Liver (tissue), 8 donors: ENCODE measurements at regions not wholly inside any gene's neighbourhood (a gene's known extent, or its start where the extent isn't known, plus 50 kb on each side); places are given as distances from the start of the nearest gene placed in this dataset.
"Not testable (repeated sequence)": the region's sequence is repeated elsewhere in the genome, so short reads cannot be mapped to it uniquely, and the experiment has no call there.

Experiments used
- DNase-seq: peaks from one replicate; pipeline ENCODE4 v3.0.0-alpha.2; 2017; ENCODE audit warnings: low spot score
- H3K27ac ChIP-seq, 2 donors: one replicate each; pipeline ENCODE4 v1.7.0; 2013; ENCODE audit warnings: inconsistent platforms in 2 of 2, low read length in 2 of 2, control low read depth in 1 of 2, low read depth in 1 of 2, mild to moderate bottlenecking in 1 of 2
- H3K27me3 ChIP-seq, 4 donors: one replicate each; pipeline versions ENCODE4 v1.6.1 to v1.7.0; 2013; ENCODE audit warnings: low read length in 3 of 4, inconsistent platforms in 1 of 4, mild to moderate bottlenecking in 1 of 4, moderate library complexity in 1 of 4; ENCODE audit not compliant: control insufficient read depth in 4 of 4, insufficient read depth in 4 of 4
- H3K36me3 ChIP-seq, 4 donors: one replicate each; pipeline versions ENCODE4 v1.6.1 to v1.7.0; 2013; ENCODE audit warnings: low read length in 3 of 4, mild to moderate bottlenecking in 3 of 4, low read depth in 1 of 4, moderate library complexity in 1 of 4; ENCODE audit not compliant: control insufficient read depth in 4 of 4, insufficient read depth in 3 of 4
- H3K4me1 ChIP-seq, 4 donors: one replicate each; pipeline versions ENCODE4 v1.6.1 to v1.7.0; 2013; ENCODE audit warnings: low read length in 3 of 4, mild to moderate bottlenecking in 3 of 4, moderate library complexity in 1 of 4; ENCODE audit not compliant: control insufficient read depth in 4 of 4, insufficient read depth in 4 of 4
- H3K4me3 ChIP-seq, 3 donors: one replicate each; pipeline versions ENCODE4 v1.6.1 to v1.7.0; 2013; ENCODE audit warnings: low read length in 3 of 3, control low read depth in 1 of 3, low read depth in 1 of 3, mild to moderate bottlenecking in 1 of 3
- H3K9ac ChIP-seq, 2 donors: one replicate each; pipeline ENCODE4 v1.7.0; 2013; ENCODE audit warnings: low read length in 2 of 2, mild to moderate bottlenecking in 2 of 2, moderate library complexity in 2 of 2, control low read depth in 1 of 2, low read depth in 1 of 2
- H3K9me3 ChIP-seq, 4 donors: one replicate each; pipeline versions ENCODE4 v1.6.1 to v1.7.0; 2013; ENCODE audit warnings: low read length in 3 of 4; ENCODE audit not compliant: control insufficient read depth in 4 of 4
- ATF3 ChIP-seq: IDR thresholded peaks from 2 replicates; pipeline ENCODE4 v1.6.1; 2016; ENCODE audit warnings: antibody characterized with exemption
- CTCF ChIP-seq: fragments of 150-350 bp; IDR thresholded peaks from 2 replicates; pipeline ENCODE4 v1.5.1; 2017; ENCODE audit warnings: improper control_type of control experiment, low read depth, low read length; ENCODE audit not compliant: missing input control
- EGR1 ChIP-seq, 2 donors: IDR thresholded peaks; 2 replicates each; pipeline ENCODE4 v1.6.1; 2016 to 2018; ENCODE audit warnings: antibody characterized with exemption in 2 of 2, low read depth in 2 of 2
- FOXA1 ChIP-seq: IDR thresholded peaks from 2 replicates; pipeline ENCODE4 v1.6.1; 2016; ENCODE audit warnings: antibody characterized with exemption
- FOXA2 ChIP-seq: IDR thresholded peaks from 2 replicates; pipeline ENCODE4 v1.6.1; 2016; ENCODE audit warnings: antibody characterized with exemption
- GABPA ChIP-seq, 2 donors: IDR thresholded peaks in 1 of 2; conservative IDR thresholded peaks in 1 of 2; 2 replicates each; pipeline ENCODE4 v1.6.1; 2016; ENCODE audit warnings: antibody characterized with exemption in 2 of 2, mild to moderate bottlenecking in 1 of 2, moderate library complexity in 1 of 2
- HNF4A ChIP-seq, 2 donors: conservative IDR thresholded peaks; 2 replicates each; pipeline ENCODE4 v1.6.1; 2016; ENCODE audit warnings: antibody characterized with exemption in 2 of 2, mild to moderate bottlenecking in 2 of 2
- HNF4G ChIP-seq: IDR thresholded peaks from 2 replicates; pipeline ENCODE4 v1.6.1; 2016; ENCODE audit warnings: antibody characterized with exemption
- JUND ChIP-seq, 2 donors: IDR thresholded peaks; 2 replicates each; pipeline ENCODE4 v1.6.1; 2016; ENCODE audit warnings: antibody characterized with exemption in 2 of 2
- MAX ChIP-seq: IDR thresholded peaks from 2 replicates; pipeline ENCODE4 v1.6.1; 2016; ENCODE audit warnings: antibody characterized with exemption
- RAD21 ChIP-seq, 2 donors: IDR thresholded peaks; 2 replicates each; pipeline ENCODE4 v1.6.1; 2016; ENCODE audit warnings: antibody characterized with exemption in 2 of 2, mild to moderate bottlenecking in 2 of 2
- REST ChIP-seq: IDR thresholded peaks from 2 replicates; pipeline ENCODE4 v1.6.1; 2016; ENCODE audit warnings: antibody characterized with exemption, mild to moderate bottlenecking
- RXRA ChIP-seq, 2 donors: IDR thresholded peaks; 2 replicates each; pipeline ENCODE4 v1.6.1; 2017 to 2018; ENCODE audit warnings: antibody characterized with exemption in 2 of 2, mild to moderate bottlenecking in 1 of 2
- SP1 ChIP-seq: IDR thresholded peaks from 2 replicates; pipeline ENCODE4 v1.6.1; 2018; ENCODE audit warnings: antibody characterized with exemption, mild to moderate bottlenecking
- TAF1 ChIP-seq: conservative IDR thresholded peaks from 2 replicates; pipeline ENCODE4 v1.6.1; 2016; ENCODE audit warnings: antibody characterized with exemption, mild to moderate bottlenecking
- YY1 ChIP-seq: IDR thresholded peaks from 2 replicates; pipeline ENCODE4 v1.6.1; 2016; ENCODE audit warnings: antibody characterized with exemption, mild to moderate bottlenecking
- ZBTB33 ChIP-seq: IDR thresholded peaks from 2 replicates; pipeline ENCODE4 v1.6.1; 2016; ENCODE audit warnings: antibody characterized with exemption
- WGBS: extraction: QIAGEN DNeasy Blood & Tissue Kit; methylation state at CpG from one replicate; pipeline ENCODE4 v1.1.7; 2013; 5-methylcytosine and 5-hydroxymethylcytosine counted together
- donor health status: healthy.
- donor health status: healthy.
- donor health status: healthy.
- donor health status: healthy.
- donor health status: healthy.

GRCh38 chr17:63024201-63024600 lies 58.2 kb downstream of the TANC2 start:
- 92% methylated on average over 4 of the region's 4 CpGs for whole genome bisulfite sequencing
- no peak for DNase-seq
- no peaks in the 10 kb centered on the region for H3K36me3 ChIP-seq
- H3K27ac ChIP-seq: no peak overlapping the region
- TF ChIP-seq ZBTB33: no peak
- TF ChIP-seq RAD21 (IDR thresholded peaks at IDR 0.05): no peak
- TF ChIP-seq RXRA (IDR thresholded peaks at IDR 0.05): no peak
- no peak for TF ChIP-seq FOXA1
- no peak for TF ChIP-seq MAX
- no peak for TF ChIP-seq GABPA (IDR thresholded peaks at IDR 0.05 in 1 of 2, conservative IDR thresholded peaks at IDR 0.05 in 1 of 2)
- no peak for TF ChIP-seq YY1
- no peak for TF ChIP-seq HNF4G
- TF ChIP-seq SP1: no peak
- no peaks in the 10 kb centered on the region for H3K4me1 ChIP-seq
- no peak overlapping the region for H3K9ac ChIP-seq
- no peak overlapping the region for H3K4me3 ChIP-seq
- no peaks in the 10 kb centered on the region for H3K9me3 ChIP-seq
- no peaks in the 10 kb centered on the region for H3K27me3 ChIP-seq

- TF ChIP-seq ATF3 (no peak), FOXA2 (no peak), MAX (no peak), FOXA1 (no peak), ZBTB33 (no peak), CTCF (no peak), REST (no peak), TAF1 (no peak), SP1 (no peak), RXRA (IDR thresholded peaks at IDR 0.05) (no peak), YY1 (no peak), EGR1 (IDR thresholded peaks at IDR 0.05; ENCODE audit: low read depth in 2 of 2) (no peak), HNF4A (conservative IDR thresholded peaks at IDR 0.05) (no peak), GABPA (IDR thresholded peaks at IDR 0.05 in 1 of 2, conservative IDR thresholded peaks at IDR 0.05 in 1 of 2) (no peak), JUND (IDR thresholded peaks at IDR 0.05) (no peak)
Measured at GRCh38 chr17:63024716-63025115, 58.7 kb downstream of the TANC2 start.

GRCh38 chr17:63025637-63026036 lies 59.6 kb downstream of the TANC2 start:
- H3K36me3 ChIP-seq, H3K9ac ChIP-seq, DNase-seq, H3K4me3 ChIP-seq, H3K27ac ChIP-seq, H3K9me3 ChIP-seq, H3K27me3 ChIP-seq, H3K4me1 ChIP-seq: not testable (repeated sequence)
- 88% methylated on average over 4 of the region's 4 CpGs for WGBS

More at GRCh38 chr17:63024716-63025115, 58.7 kb downstream of the TANC2 start:
- Histone ChIP-seq H3K9me3 (no peaks in the 10 kb centered on the region), H3K4me3 (no peak overlapping the region), H3K27me3 (no peaks in the 10 kb centered on the region), H3K27ac (no peak overlapping the region), H3K36me3 (no peaks in the 10 kb centered on the region), H3K4me1 (no peaks in the 10 kb centered on the region), H3K9ac (no peak overlapping the region)
- DNase-seq: no peak
